HL-60 (cell line): ENCODE measurements at regions not wholly inside any gene's neighbourhood (a gene's known extent, or its start where the extent isn't known, plus 50 kb on each side); places are given as distances from the start of the nearest gene placed in this dataset.

Experiments
- DNase-seq, 2 experiments: peaks; one replicate each; pipeline ENCODE4 v3.0.0-alpha.2; 2010 to 2020; ENCODE audit warnings: low read depth in 1 of 2, low spot score in 1 of 2
- H3K27ac ChIP-seq: fragments of 250-450 bp; sonication (Bioruptor Pico); replicated peaks from 2 replicates; pipeline ENCODE4 v1.5.1; 2020; ENCODE audit warnings: mild to moderate bottlenecking, moderate library complexity
- H3K27me3 ChIP-seq: fragments of 250-450 bp; sonication (Bioruptor Pico); 2 replicates; pipeline ENCODE4 v1.5.1; 2021; ENCODE audit warnings: mild to moderate bottlenecking, moderate library complexity; ENCODE audit not compliant: insufficient read depth, poor library complexity, severe bottlenecking
- H3K4me3 ChIP-seq: replicated peaks from 2 replicates; pipeline ENCODE4 v1.5.1; 2011; ENCODE audit warnings: mild to moderate bottlenecking, control low read depth, low read length; ENCODE audit not compliant: insufficient read depth
- CTCF ChIP-seq: IDR thresholded peaks from one replicate; pipeline ENCODE4 v1.5.1; 2011; ENCODE audit warnings: low read length, control low read depth, inconsistent platforms; ENCODE audit not compliant: insufficient read depth
- GABPA ChIP-seq: IDR thresholded peaks from 2 replicates; pipeline ENCODE4 v1.6.1; 2012; ENCODE audit warnings: low read depth
- POLR2AphosphoS5 ChIP-seq: IDR thresholded peaks from 2 replicates; pipeline ENCODE4 v1.6.1; 2012; ENCODE audit warnings: low read depth
- REST ChIP-seq: IDR thresholded peaks from 2 replicates; pipeline ENCODE4 v1.6.1; 2012; ENCODE audit warnings: low read depth; ENCODE audit not compliant: insufficient replicate concordance
- SPI1 ChIP-seq: IDR thresholded peaks from 2 replicates; pipeline ENCODE4 v1.6.1; 2012; ENCODE audit warnings: low read depth, mild to moderate bottlenecking, borderline replicate concordance

GRCh38 chr1:223016890-223017289 lies 126.2 kb downstream of the TLR5 start:
- Histone ChIP-seq H3K4me3 (no peak overlapping the region), H3K27ac (no peak overlapping the region), H3K27me3 (no peaks in the 10 kb centered on the region)
- DNase-seq: no peak
- TF ChIP-seq GABPA (no peak), REST (no peak)

GRCh38 chr1:223017291-223017690 lies 125.8 kb downstream of the TLR5 start:
- DNase-seq: no peak
- no peak for TF ChIP-seq REST
- TF ChIP-seq GABPA: no peak
- no peak for TF ChIP-seq CTCF
- TF ChIP-seq SPI1: no peak
- no peak for TF ChIP-seq POLR2AphosphoS5
- Histone ChIP-seq H3K4me3 (no peak overlapping the region), H3K27ac (no peak overlapping the region), H3K27me3 (no peaks in the 10 kb centered on the region)

GRCh38 chr1:223018534-223018933 lies 124.5 kb downstream of the TLR5 start:
- DNase-seq: no peak
- Histone ChIP-seq H3K27ac (no peak overlapping the region), H3K27me3 (no peaks in the 10 kb centered on the region), H3K4me3 (no peak overlapping the region)
- TF ChIP-seq GABPA: no peak
- no peak for TF ChIP-seq SPI1
- no peak for TF ChIP-seq CTCF
- no peak for TF ChIP-seq REST
- no peak for TF ChIP-seq POLR2AphosphoS5

GRCh38 chr1:223019256-223019655 lies 123.8 kb downstream of the TLR5 start:
- H3K4me3 ChIP-seq: no peak overlapping the region
- H3K27me3 ChIP-seq: no peaks in the 10 kb centered on the region
- no peak overlapping the region for H3K27ac ChIP-seq
- TF ChIP-seq SPI1 (no peak), POLR2AphosphoS5 (no peak), REST (no peak), GABPA (no peak), CTCF (no peak)
- no peak for DNase-seq
